ENCODE measurements at regions not wholly inside any gene's neighbourhood (a gene's known extent, or its start where the extent isn't known, plus 50 kb on each side); places are given as distances from the start of the nearest gene placed in this dataset.

DNA sequence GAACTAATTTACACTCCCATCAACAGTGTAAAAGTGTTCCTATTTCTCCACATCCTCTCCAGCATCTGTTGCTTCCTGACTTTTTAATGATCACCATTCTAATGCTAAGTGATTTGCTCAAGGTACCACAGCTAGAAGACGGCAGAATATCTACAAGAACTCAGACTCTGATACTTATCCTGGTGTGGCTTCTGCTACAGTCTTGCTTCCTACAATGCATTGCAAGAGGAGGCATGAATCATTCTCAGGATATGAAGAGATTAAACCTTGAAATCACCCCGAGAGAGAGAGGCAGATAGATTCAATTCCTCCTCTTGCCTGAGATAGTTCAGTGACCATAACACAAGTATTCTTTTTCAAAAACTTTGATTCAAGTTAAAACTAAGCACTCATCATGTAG lies 306.4 kb downstream of the TBC1D4 start:
- TF ChIP-seq YY1 (IDR thresholded peaks at IDR 0.05; ENCODE audit: low read depth) (no peak), CEBPB (IDR thresholded peaks at IDR 0.05) (no peak), EP300 (IDR thresholded peaks at IDR 0.05; ENCODE audit: borderline replicate concordance) (no peak), TAF1 (IDR thresholded peaks at IDR 0.05; ENCODE audit: low read depth) (no peak), USF1 (IDR thresholded peaks at IDR 0.05) (no peak), RAD21 (IDR thresholded peaks at IDR 0.05; ENCODE audit: low read depth) (no peak), NFIC (IDR thresholded peaks at IDR 0.05) (no peak)
- TF ChIP-seq, protein P1, sequence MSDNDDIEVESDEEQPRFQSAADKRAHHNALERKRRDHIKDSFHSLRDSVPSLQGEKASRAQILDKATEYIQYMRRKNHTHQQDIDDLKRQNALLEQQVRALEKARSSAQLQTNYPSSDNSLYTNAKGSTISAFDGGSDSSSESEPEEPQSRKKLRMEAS (IDR thresholded peaks at IDR 0.05): no peak

Measured in Ishikawa (cell line).